ENCODE measurements at regions not wholly inside any gene's neighbourhood (a gene's known extent, or its start where the extent isn't known, plus 50 kb on each side); places are given as distances from the start of the nearest gene placed in this dataset.

DNA sequence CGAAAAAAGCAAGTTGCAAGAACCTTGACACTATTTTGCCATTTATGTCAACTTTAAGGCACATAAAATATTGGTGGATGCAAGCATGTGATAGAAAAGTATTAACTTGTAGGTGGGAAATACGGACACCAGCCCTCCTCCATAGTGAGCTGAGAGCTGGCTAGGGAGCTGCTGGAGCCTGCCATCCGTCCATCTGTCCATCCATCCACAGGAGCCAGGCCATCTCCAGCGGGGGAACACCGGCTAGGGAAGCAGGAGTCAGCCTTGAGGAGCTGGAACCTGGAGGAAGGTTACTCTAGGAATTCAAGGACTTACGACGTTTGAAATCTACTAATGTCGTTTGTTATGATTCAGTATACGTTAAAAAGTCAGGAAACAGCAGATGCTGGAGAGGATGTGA is 120.7 kb upstream of the C14orf180 start:
- no peak for TF ChIP-seq CTCF (IDR thresholded peaks at IDR 0.05; ENCODE audit: poor library complexity, severe bottlenecking)
- no peak for TF ChIP-seq SMC3 (conservative IDR thresholded peaks at IDR 0.05; ENCODE audit: poor library complexity)
